BE2C (cell line): ENCODE measurements at regions not wholly inside any gene's neighbourhood (a gene's known extent, or its start where the extent isn't known, plus 50 kb on each side); places are given as distances from the start of the nearest gene placed in this dataset.

Experiments
- DNase-seq: peaks from one replicate; pipeline ENCODE4 v3.0.0-alpha.2; 2020
- H3K27me3 ChIP-seq: fragments of 250-450 bp; sonication (Bioruptor Pico); 2 replicates; pipeline ENCODE4 v1.5.1; 2020; ENCODE audit warnings: mild to moderate bottlenecking
- H3K36me3 ChIP-seq: fragments of 250-450 bp; sonication (Bioruptor Pico); 2 replicates; pipeline ENCODE4 v1.5.1; 2020; ENCODE audit warnings: mild to moderate bottlenecking
- H3K4me1 ChIP-seq: fragments of 250-450 bp; sonication (Bioruptor Pico); 2 replicates; pipeline ENCODE4 v1.5.1; 2020
- H3K4me3 ChIP-seq: 2 replicates; pipeline ENCODE4 v1.5.1; 2011; ENCODE audit warnings: low read depth, low read length
- H3K9me3 ChIP-seq: fragments of 250-450 bp; sonication (Bioruptor Pico); 2 replicates; pipeline ENCODE4 v1.5.1; 2020
- TF ChIP-seq, protein P1 (sequence below): IDR thresholded peaks from 2 replicates; pipeline ENCODE4 v1.5.1; 2012; ENCODE audit warnings: mild to moderate bottlenecking, low read depth, low read length

DNA sequence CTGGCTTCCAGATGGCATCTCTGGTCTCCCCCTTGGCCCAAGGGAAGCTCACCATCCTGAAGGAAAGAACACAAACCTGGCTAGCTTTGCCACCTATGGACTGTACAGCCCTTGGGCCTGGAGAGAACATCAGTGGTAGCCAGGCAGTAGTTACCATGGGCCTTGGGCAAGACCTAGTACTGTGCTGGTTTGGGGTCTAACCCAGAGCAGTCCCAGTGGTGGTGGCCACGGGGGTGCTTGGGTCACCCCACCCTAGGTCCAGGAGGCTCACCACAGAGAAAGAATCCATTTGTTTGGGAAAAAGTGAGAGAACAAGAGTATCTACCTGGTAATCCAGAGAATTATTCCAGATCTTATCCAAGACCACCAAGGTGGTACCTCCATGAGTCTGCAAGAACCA lies 290.7 kb upstream of the PPP1R2C start:
- no peak for DNase-seq
- H3K4me3 ChIP-seq: no peak overlapping the region
- no peaks in the 10 kb centered on the region for H3K9me3 ChIP-seq
- H3K27me3 ChIP-seq: no peaks in the 10 kb centered on the region
- TF ChIP-seq, protein P1, sequence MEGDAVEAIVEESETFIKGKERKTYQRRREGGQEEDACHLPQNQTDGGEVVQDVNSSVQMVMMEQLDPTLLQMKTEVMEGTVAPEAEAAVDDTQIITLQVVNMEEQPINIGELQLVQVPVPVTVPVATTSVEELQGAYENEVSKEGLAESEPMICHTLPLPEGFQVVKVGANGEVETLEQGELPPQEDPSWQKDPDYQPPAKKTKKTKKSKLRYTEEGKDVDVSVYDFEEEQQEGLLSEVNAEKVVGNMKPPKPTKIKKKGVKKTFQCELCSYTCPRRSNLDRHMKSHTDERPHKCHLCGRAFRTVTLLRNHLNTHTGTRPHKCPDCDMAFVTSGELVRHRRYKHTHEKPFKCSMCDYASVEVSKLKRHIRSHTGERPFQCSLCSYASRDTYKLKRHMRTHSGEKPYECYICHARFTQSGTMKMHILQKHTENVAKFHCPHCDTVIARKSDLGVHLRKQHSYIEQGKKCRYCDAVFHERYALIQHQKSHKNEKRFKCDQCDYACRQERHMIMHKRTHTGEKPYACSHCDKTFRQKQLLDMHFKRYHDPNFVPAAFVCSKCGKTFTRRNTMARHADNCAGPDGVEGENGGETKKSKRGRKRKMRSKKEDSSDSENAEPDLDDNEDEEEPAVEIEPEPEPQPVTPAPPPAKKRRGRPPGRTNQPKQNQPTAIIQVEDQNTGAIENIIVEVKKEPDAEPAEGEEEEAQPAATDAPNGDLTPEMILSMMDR: no peak
- H3K4me1 ChIP-seq: no peaks in the 10 kb centered on the region
- no peaks in the 10 kb centered on the region for H3K36me3 ChIP-seq

DNA sequence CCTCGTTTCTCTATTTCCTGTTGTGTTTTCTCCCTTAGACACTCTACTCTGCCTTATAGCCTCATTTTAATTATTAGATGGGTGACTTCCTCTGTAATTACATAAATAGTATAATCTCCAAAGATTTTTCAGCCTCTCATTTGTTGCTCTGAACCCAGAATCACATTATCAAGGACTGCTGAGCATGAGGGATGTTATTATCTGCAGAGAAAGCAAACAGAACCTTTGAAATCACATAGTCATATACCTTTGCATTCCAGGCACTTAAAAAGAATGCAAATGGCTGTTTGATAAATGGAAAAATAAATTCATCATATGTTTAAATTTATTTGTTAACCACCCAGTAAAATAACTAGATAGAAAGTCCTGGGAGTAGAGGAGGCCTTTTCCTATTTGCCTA lies 305.1 kb upstream of the PPP1R2C start:
- Histone ChIP-seq H3K36me3 (no peaks in the 10 kb centered on the region), H3K9me3 (no peaks in the 10 kb centered on the region), H3K27me3 (no peaks in the 10 kb centered on the region), H3K4me3 (no peak overlapping the region), H3K4me1 (no peaks in the 10 kb centered on the region)
- DNase-seq: no peak
- TF ChIP-seq, protein P1: no peak

DNA sequence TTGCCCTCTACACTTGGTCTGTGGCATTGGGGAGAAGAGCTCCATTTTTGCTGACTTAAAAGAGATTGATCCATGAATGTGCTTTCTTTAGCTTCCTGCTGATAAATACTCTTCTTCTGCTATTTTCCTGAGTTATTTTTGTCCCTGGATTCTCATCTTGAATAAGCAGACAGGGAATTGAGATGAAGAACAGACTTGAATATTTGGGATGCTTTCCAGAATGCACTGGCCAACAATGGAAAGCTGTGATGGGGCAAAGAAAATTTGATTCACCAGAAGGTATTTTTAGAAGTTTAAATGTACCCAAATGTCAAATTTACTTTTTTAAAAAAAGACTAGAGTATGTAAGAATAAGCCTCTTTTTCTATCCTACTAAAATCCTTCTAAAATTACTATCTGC lies 309.9 kb upstream of the PPP1R2C start:
- Histone ChIP-seq H3K4me3 (no peak overlapping the region), H3K27me3 (no peaks in the 10 kb centered on the region), H3K36me3 (no peaks in the 10 kb centered on the region), H3K4me1 (no peaks in the 10 kb centered on the region), H3K9me3 (no peaks in the 10 kb centered on the region)
- TF ChIP-seq, protein P1: no peak
- DNase-seq: no peak

DNA sequence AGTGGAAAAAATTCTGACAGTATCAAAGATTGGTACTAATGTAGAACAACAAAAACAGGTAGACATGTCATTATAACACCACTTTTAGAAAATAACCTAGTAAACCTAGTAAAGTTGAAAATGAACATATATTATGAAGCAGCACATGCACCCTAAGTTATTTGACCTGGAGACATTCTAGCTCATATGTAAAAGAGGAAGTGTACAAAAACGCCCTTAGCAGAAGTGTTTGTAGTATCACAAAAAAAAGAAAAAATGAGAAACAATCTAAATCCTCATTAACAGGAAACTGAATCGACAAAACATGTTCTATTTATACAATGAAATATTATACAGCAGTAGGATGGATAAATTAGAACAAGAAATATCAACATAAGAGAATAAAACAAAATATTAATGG lies 318.9 kb upstream of the PPP1R2C start:
- TF ChIP-seq, protein P1: no peak
- Histone ChIP-seq H3K27me3 (no peaks in the 10 kb centered on the region), H3K4me1 (no peaks in the 10 kb centered on the region), H3K36me3 (no peaks in the 10 kb centered on the region), H3K4me3 (no peak overlapping the region), H3K9me3 (no peaks in the 10 kb centered on the region)
- DNase-seq: no peak

DNA sequence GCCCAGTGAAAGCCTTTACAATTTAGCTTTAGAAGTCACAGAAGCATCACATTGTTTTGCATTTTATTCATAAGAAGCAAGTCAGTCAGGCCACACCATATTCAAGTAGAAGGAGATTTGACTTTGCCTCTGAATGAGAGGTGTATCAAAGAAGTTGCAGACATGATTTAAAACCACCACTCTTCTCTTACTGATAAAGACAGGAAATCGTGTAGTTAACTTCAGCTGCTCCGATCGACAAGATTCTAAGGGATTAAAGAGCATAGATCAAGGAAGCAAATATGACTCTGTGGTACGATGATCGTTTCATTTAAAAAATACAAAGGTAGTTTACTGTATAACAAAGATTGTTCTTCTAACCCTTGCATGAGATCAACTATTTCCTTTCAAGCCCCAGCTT lies 328.0 kb upstream of the PPP1R2C start:
- no peak for DNase-seq

DNA sequence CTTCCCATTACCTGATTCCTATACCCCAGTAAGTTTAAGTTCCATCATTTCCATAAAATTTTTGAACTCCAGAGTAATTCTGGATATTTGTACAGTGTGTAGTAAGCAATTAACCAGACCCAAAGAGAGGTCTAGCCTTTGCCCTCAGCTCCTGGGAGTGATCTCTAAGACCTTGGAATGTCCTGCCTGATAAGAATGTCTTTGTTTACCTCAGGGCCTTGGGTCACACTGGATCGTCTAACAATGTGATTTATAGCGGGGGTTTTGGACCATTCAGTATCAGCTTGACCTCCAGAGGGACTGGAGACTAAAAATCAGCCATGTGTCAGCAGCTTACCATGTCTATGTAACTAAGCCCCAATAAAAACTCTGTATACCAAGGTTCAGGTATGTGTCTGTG lies 330.9 kb upstream of the PPP1R2C start:
- Histone ChIP-seq H3K27me3 (no peaks in the 10 kb centered on the region), H3K9me3 (no peaks in the 10 kb centered on the region), H3K4me1 (no peaks in the 10 kb centered on the region), H3K4me3 (no peak overlapping the region), H3K36me3 (no peaks in the 10 kb centered on the region)
- TF ChIP-seq, protein P1: no peak
- no peak for DNase-seq

More for the DNA sequence above, 328.0 kb upstream of the PPP1R2C start:
- Histone ChIP-seq H3K27me3 (no peaks in the 10 kb centered on the region), H3K9me3 (no peaks in the 10 kb centered on the region), H3K4me1 (no peaks in the 10 kb centered on the region), H3K36me3 (no peaks in the 10 kb centered on the region), H3K4me3 (no peak overlapping the region)
- TF ChIP-seq, protein P1: no peak
